ENCODE measurements at regions not wholly inside any gene's neighbourhood (a gene's known extent, or its start where the extent isn't known, plus 50 kb on each side); places are given as distances from the start of the nearest gene placed in this dataset.
A peak's percentile ranks its signal among the peaks of the same experiment; 100 is the strongest.
"Not testable (repeated sequence)": the region's sequence is repeated elsewhere in the genome, so short reads cannot be mapped to it uniquely, and the experiment has no call there.

DNA sequence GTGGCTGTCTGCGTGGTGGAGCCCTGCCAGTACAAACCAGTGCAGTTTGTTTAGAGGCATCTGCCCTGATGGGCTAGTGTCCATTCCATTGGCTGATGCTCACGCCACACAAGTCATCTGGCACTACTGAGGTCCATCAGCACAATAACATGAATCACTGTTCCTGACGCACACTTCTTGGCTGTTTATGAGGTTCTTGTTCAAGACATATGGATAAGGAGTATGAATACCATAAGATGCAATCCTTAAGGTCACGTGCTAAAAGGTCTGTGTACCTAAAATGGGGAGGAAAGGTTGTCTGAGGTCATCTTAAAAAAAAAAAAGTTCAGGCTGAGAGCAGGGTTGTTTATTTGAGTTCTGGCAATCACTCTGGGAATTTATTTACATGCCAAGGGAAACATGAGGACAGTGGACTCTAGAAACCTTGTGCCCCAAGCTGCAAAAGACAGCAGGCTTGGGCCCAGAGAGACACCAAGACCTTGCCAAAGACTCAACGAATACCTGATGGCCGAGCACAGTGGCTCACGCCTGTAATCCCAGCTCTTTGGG is 54.1 kb upstream of the SHLD1 start:
- peak; percentile 32 for DNase-seq (ENCODE audit: low spot score)

GRCh38 chr20:5691918-5692618 is 58.1 kb upstream of the SHLD1 start:
- no peak for DNase-seq (ENCODE audit: low spot score)

GRCh38 chr20:5689463-5689862 is 60.7 kb upstream of the SHLD1 start:
- DNase-seq (ENCODE audit: low spot score) = no peak

DNA sequence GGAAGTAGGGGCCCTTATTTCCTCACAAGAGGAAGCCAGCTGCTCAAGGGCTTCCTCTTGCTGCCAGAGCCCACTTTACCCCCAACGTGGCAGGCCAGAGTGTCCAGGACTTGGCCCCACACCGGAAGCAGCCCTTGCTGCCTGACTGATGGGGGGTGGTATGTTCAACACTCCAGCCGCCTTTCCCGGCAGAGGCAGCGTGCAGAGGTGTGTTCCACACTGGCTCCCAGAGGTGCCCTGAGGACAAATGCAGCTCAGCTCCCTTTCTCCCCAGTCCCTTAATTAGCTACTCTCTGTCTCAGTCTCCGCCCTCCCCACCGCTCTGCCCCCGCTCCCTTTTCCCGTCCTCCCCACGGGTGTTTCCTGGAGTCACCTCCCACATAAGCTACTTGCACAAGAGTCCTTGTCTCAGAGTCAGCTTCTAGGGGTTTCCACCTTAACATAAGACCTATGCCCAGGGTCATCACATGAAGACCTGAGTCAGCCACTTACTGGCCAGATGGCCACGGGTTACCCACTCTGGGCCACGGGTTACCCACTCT is 61.7 kb upstream of the SHLD1 start:
- no peak for DNase-seq (ENCODE audit: low spot score)

DNA sequence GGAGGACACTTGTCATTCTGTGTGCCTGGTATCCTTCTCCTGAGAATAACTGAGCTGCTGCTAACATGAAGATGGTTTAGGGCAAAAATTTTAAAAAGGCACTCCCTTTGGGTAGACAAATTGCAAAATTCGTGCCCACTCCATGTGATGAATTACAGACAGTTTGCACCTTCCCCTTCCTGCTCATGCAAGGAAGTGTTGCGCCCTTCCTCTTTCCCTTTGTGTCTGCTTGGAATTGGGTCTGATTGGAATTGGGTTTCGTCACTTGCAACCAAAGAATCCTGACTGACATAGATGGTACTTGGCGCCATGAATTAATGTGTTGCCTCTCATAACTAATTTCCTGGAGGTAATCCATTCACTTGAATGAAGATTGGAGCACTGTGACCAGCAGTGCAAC is 62.3 kb upstream of the SHLD1 start:
- DNase-seq (ENCODE audit: low spot score) = no peak

DNA sequence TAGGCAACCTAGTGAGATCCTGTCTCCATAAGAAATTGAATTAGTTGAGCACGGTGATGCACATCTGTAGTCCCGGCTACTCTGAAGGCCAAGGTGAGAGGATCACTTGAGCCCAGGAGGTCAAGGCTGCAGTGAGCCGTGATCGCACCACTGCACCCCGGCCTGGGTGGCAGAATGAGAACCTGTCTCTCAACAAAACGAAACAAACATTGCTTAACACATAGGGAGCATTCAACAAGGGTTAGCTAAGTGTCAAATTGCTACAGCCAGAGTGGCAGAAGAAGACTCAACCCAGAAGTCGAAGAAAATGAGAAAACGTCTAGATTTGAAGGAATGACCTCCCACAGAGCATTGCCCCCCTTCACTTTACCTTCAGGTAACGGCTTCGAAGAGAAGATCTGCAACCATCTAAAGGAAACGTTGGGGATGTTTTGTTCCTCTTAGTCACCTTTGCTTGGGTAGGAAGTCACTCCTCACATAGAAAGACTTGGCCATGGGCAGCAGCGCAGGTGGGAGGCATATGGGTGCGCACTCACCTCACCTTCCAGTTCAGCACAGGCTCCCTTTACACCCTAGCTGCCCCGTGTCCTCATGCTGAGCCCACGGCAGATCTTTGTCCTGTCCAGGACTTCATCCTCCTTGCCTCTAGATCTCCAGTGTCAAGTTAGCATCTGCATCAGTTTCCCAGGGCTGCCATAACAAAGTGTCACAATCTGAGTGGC is 63.7 kb upstream of the SHLD1 start:
- no peak for DNase-seq (ENCODE audit: low spot score)

- not testable (repeated sequence) for DNase-seq (ENCODE audit: low spot score)
Measured at GRCh38 chr20:5682556-5682955, 67.6 kb upstream of the SHLD1 start.

- no peak for DNase-seq (ENCODE audit: low spot score)
Measured at GRCh38 chr20:5680192-5680591, 69.4 kb upstream of the GPCPD1 start.

- no peak for DNase-seq (ENCODE audit: low spot score)
Measured at GRCh38 chr20:5678777-5679176, 68.0 kb upstream of the GPCPD1 start.

- not testable (repeated sequence) for DNase-seq (ENCODE audit: low spot score)
Measured at GRCh38 chr20:5677944-5678343, 67.1 kb upstream of the GPCPD1 start.

GRCh38 chr20:5677389-5677788 is 66.6 kb upstream of the GPCPD1 start:
- no peak for DNase-seq (ENCODE audit: low spot score)

- no peak for DNase-seq (ENCODE audit: low spot score)
Measured at GRCh38 chr20:5675103-5676091, 64.6 kb upstream of the GPCPD1 start.

DNA sequence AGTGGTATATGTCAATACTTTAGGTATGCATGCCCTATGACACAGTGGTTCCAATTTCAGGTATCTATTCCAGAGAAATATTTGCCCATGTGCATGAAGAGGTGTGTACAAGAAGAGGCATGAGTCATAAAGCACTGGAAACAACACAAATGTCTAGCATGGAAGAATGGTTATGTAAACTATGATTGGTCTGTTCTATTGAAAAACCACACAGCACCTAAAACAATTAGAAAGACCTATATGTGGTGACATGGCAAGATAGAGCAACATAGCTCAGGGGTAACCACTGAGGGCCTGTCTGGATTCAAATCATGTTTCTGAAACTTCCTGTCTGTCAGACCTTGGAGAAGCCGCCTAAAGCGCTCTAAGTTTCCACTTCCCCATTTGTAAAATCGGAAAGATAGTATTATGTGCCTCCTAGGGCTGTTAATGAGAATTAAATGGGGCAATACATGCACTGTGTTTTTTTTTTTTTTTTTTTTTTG is 63.4 kb upstream of the GPCPD1 start:
- no peak for DNase-seq (ENCODE audit: low spot score)

- DNase-seq (ENCODE audit: low spot score) = no peak
Measured at GRCh38 chr20:5670874-5671273, 60.1 kb upstream of the GPCPD1 start.

GRCh38 chr20:5670036-5670536 is 59.3 kb upstream of the GPCPD1 start:
- no peak for DNase-seq (ENCODE audit: low spot score)

DNA sequence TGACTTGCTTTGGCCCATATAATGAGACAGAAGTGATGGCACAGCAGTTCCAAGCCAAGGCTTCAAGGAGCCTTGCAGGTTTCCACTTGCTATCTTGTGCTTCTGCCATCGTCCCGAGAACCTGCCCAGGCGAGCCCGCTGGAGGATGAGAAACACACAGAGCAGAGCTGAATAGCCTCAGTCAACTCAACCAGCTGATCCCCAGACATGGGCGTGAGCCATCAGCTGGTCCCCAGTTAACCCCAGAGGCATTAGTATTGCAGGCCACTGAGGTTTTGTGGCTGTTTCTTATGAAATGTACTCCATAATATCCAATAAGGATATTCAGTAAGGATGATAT is 57.7 kb upstream of the GPCPD1 start:
- no peak for DNase-seq (ENCODE audit: low spot score)

- no peak for DNase-seq (ENCODE audit: low spot score)
Measured at GRCh38 chr20:5667705-5668528, 57.1 kb upstream of the GPCPD1 start.

- no peak for DNase-seq (ENCODE audit: low spot score)
Measured at GRCh38 chr20:5665417-5665816, 54.6 kb upstream of the GPCPD1 start.

DNA sequence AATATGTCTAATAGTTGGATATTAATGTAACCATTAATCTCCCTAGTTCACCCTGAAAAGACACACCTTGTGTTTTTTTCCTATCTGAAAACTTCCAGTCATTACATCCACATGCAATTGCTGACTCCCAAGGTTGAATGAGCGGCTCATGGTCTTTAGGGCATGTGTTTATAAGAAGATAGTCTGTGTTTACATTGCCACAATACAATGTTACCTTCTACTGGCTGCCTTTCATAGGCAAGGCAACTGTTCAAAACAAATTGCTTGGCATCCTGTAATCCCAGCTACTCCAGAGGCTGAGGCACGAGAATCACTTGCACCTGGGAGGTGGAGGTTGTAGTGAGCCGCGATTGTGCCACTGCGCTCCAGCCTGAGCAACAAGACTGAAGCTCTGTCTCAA is 52.6 kb upstream of the GPCPD1 start:
- DNase-seq (ENCODE audit: low spot score) = no peak

DNA sequence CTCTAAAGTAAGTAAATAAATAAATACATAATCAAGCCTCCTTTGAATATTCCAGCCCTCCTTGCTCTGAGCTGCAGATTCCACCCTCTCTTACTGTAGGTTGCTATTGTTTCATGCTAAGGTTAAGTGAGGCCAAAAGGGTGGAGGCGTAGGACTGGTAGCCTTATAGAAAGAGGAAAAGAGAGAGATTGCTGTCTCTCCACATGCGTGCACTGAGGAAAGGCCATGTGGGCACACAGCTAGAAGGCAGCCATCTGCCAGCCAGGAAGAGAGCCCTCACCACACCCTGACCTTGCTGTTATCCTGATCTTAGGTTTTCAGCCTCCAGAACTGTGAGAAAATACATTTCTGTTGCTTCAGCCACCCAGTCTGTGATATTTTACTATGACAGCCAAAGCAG is 52.0 kb upstream of the GPCPD1 start:
- DNase-seq (ENCODE audit: low spot score) = no peak

DNA sequence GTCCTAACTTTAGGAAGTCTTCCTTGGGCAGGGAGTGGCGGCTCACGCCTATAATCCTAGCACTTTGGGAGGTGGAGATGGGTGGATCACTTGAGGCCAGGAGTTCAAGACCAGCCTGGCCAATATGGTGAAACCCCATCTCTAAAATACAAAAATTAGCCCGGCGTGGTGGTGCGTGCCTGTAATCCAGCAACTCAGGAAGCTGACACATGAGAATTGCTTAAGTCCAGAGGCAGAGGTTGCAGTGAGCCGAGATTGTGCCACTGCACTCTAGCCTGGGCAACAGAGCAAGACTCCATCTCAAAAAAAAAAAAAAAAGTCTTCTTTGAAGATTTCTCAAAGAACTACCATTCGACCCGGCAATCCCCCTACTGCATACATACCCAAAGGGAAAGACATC is 50.0 kb upstream of the GPCPD1 start:
- DNase-seq (ENCODE audit: low spot score) = not testable (repeated sequence)

Measured in HuH-7.5 (cell line).